ENCODE measurements at regions not wholly inside any gene's neighbourhood (a gene's known extent, or its start where the extent isn't known, plus 50 kb on each side); places are given as distances from the start of the nearest gene placed in this dataset.

GRCh38 chr4:111847296-111848008, 297.8 kb upstream of the FAM241A start:
- TF ChIP-seq, protein P1, sequence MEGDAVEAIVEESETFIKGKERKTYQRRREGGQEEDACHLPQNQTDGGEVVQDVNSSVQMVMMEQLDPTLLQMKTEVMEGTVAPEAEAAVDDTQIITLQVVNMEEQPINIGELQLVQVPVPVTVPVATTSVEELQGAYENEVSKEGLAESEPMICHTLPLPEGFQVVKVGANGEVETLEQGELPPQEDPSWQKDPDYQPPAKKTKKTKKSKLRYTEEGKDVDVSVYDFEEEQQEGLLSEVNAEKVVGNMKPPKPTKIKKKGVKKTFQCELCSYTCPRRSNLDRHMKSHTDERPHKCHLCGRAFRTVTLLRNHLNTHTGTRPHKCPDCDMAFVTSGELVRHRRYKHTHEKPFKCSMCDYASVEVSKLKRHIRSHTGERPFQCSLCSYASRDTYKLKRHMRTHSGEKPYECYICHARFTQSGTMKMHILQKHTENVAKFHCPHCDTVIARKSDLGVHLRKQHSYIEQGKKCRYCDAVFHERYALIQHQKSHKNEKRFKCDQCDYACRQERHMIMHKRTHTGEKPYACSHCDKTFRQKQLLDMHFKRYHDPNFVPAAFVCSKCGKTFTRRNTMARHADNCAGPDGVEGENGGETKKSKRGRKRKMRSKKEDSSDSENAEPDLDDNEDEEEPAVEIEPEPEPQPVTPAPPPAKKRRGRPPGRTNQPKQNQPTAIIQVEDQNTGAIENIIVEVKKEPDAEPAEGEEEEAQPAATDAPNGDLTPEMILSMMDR (IDR thresholded peaks at IDR 0.05; ENCODE audit: insufficient read depth, low read length), result peak; percentile 52
- DNase-seq (ENCODE audit: low read depth), result peak; percentile 5
- no peak overlapping the region for H3K4me3 ChIP-seq (ENCODE audit: low read depth, low read length)

DNA sequence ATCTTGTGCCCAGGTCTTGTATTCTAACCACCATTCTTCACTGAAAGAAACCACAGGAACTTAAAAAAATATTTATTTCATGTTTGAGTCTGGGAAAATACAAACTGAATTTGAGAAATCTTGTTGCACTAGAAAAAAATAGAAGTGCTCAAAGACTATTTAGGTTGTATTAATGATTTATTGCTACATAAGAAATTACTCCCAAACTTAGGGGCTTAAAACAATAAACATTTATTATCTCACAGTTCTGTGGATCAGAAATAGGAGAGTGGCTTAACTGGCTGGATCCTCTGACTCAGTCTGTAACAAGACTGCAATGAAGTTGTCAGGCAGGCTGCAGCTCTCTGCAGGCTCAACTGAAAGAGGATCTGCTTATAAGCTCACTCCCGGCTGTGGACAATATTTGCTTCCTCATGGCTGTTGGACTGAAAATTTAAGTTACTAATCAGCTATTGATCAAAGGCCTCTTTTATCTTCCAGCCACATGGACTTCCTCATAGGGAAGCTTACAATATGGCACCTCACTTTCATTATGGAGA, 295.4 kb upstream of the FAM241A start:
- TF ChIP-seq, protein P1 (IDR thresholded peaks at IDR 0.05; ENCODE audit: insufficient read depth, low read length), result no peak
- no peak overlapping the region for H3K4me3 ChIP-seq (ENCODE audit: low read depth, low read length)
- no peak for DNase-seq (ENCODE audit: low read depth)

DNA sequence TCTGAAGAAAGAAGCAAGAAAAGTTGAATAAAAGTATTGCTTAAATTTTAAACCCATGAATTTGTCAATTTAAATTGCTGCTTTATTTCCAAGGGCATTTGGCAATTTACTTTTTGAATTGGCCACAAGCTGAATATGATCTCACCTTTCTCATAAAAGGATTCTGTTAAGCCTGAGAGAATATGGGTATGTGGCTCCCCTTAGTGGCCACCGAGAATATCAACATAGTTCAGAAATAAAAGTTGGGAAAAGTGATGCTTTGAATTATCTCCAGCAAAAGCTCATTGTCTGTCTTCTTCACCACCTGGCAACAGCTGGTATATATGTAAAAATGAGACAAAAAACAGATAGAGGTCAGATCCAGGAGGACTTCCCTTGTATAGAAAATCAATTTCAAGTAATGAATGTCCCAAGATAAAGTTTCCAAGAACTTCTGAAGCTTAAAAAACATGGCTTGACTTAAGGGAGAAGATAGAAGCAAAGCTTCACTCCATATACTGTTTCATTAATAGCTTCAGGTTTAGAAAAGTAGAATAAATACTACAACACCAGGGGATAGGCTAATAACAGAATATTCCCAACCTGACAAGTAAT, 290.7 kb upstream of the FAM241A start:
- H3K4me3 ChIP-seq (ENCODE audit: low read depth, low read length), result no peak overlapping the region
- peak; percentile 53 for DNase-seq (ENCODE audit: low read depth)
- TF ChIP-seq, protein P1 (IDR thresholded peaks at IDR 0.05; ENCODE audit: insufficient read depth, low read length), result peak; percentile 64

GRCh38 chr4:111855308-111855707, 289.9 kb upstream of the FAM241A start:
- no peak for DNase-seq (ENCODE audit: low read depth)
- H3K4me3 ChIP-seq (ENCODE audit: low read depth, low read length), result no peak overlapping the region
- TF ChIP-seq, protein P1 (IDR thresholded peaks at IDR 0.05; ENCODE audit: insufficient read depth, low read length), result no peak

GRCh38 chr4:111864066-111864465, 281.2 kb upstream of the FAM241A start:
- H3K4me3 ChIP-seq (ENCODE audit: low read depth, low read length), result no peak overlapping the region
- DNase-seq (ENCODE audit: low read depth), result no peak
- TF ChIP-seq, protein P1 (IDR thresholded peaks at IDR 0.05; ENCODE audit: insufficient read depth, low read length), result no peak

DNA sequence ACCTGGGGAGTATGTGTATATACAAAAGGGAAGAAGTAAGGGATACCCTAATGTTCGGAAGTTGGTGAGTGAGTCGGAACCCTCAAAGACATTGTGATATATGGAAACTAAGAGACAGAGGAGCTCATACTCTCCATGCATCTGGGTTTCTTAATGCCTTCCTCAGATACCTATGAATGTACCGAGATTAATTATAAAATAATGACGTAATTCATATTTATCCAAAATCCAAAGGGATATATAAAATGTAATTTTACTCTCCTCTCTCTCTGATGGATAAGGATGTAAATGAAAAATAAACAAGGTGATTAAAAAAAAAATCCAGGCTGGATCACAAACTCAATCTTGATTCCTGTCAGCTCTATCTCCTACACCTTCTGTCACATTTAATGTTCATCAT, 275.9 kb upstream of the FAM241A start:
- H3K4me3 ChIP-seq (ENCODE audit: low read depth, low read length), result no peak overlapping the region
- TF ChIP-seq, protein P1 (IDR thresholded peaks at IDR 0.05; ENCODE audit: insufficient read depth, low read length), result no peak
- no peak for DNase-seq (ENCODE audit: low read depth)
